ENCODE measurements at regions not wholly inside any gene's neighbourhood (a gene's known extent, or its start where the extent isn't known, plus 50 kb on each side); places are given as distances from the start of the nearest gene placed in this dataset.

- no peak for TF ChIP-seq POLR2AphosphoS5 (IDR thresholded peaks at IDR 0.05)
- no peak for TF ChIP-seq CTCF (IDR thresholded peaks at IDR 0.05)
- TF ChIP-seq POLR2A (IDR thresholded peaks at IDR 0.05), result no peak
- no peak for TF ChIP-seq EP300 (IDR thresholded peaks at IDR 0.05)
Measured at GRCh38 chr4:20348411-20348810, 96.7 kb downstream of the SLIT2 start.

Measured in suprapubic skin (tissue), 4 donors.